ENCODE measurements at regions not wholly inside any gene's neighbourhood (a gene's known extent, or its start where the extent isn't known, plus 50 kb on each side); places are given as distances from the start of the nearest gene placed in this dataset.

DNA sequence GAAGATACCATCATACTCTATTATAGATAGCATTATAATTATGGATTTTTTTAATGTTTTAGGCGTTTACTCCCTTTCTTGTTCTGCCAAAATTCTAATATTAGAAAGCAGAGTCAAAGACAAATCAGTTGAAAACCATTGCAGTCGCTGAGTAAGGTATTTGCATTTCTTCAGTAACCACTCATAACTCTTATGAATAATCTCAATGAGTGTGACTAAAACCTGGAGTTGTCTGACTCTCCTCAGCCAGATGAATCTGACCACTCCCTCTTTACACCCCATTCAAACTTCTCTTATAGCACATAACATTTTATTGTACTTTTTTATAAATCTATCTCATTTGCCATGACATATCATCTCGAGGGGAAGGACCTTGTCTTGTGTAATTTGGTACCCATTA, 1006.5 kb downstream of the DIAPH3 start:
- TF ChIP-seq CTCF (IDR thresholded peaks at IDR 0.05) (no peak), EP300 (IDR thresholded peaks at IDR 0.05) (no peak), POLR2AphosphoS5 (IDR thresholded peaks at IDR 0.05) (no peak)

All from gastroesophageal sphincter (tissue), 3 donors.